OCI-LY3 (cell line): ENCODE measurements at regions not wholly inside any gene's neighbourhood (a gene's known extent, or its start where the extent isn't known, plus 50 kb on each side); places are given as distances from the start of the nearest gene placed in this dataset.

Experiments used
- EZH2phosphoT487 ChIP-seq: fragments of 200-600 bp; shearing (Covaris generic); IDR thresholded peaks from 2 replicates; pipeline ENCODE4 v1.6.1; 2018; ENCODE audit warnings: antibody characterized with exemption, mixed run types, low read depth
- TF ChIP-seq, protein P1 (sequence below): fragments of 200-600, 300-600 bp; sonication (generic); IDR thresholded peaks from 2 replicates; pipeline ENCODE4 v1.5.1; 2014; ENCODE audit warnings: antibody characterized with exemption, low read length, low read depth

DNA sequence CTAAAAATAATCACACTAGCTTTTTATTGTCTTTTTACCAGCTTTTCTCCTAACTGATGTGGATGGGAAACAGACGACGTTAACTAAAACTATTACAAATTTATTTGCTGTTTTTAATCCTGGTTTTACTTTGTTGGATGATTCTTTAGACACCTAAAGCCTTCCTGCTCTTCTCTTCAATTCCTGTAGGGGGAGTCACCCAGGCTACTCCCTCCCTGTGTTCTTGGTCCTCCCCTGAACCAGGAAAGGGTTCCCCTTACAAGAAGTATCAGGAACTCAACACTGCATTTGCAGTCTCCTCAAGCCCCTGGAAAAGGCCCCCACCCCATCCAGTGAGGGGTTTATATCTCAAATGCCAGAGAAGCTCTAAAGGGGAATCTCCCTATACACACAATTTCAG, 206.1 kb downstream of the SUCLA2 start:
- TF ChIP-seq, protein P1, sequence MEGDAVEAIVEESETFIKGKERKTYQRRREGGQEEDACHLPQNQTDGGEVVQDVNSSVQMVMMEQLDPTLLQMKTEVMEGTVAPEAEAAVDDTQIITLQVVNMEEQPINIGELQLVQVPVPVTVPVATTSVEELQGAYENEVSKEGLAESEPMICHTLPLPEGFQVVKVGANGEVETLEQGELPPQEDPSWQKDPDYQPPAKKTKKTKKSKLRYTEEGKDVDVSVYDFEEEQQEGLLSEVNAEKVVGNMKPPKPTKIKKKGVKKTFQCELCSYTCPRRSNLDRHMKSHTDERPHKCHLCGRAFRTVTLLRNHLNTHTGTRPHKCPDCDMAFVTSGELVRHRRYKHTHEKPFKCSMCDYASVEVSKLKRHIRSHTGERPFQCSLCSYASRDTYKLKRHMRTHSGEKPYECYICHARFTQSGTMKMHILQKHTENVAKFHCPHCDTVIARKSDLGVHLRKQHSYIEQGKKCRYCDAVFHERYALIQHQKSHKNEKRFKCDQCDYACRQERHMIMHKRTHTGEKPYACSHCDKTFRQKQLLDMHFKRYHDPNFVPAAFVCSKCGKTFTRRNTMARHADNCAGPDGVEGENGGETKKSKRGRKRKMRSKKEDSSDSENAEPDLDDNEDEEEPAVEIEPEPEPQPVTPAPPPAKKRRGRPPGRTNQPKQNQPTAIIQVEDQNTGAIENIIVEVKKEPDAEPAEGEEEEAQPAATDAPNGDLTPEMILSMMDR: peak; percentile 68
- no peak for TF ChIP-seq EZH2phosphoT487
